Aorta (tissue), 5 donors: ENCODE measurements at regions not wholly inside any gene's neighbourhood (a gene's known extent, or its start where the extent isn't known, plus 50 kb on each side); places are given as distances from the start of the nearest gene placed in this dataset.

Experiments
- ATAC-seq: fragments of 200-7000 bp; cut with Tn5 transposase; one replicate; pipeline ENCODE4 v1.9.1; 2022; ENCODE audit warnings: moderate library complexity; ENCODE audit not compliant: low FRiP score
- DNase-seq, 2 donors: peaks; one replicate each; pipeline ENCODE4 v3.0.0-alpha.2; 2020
- H3K27ac ChIP-seq, 2 donors: one replicate each; pipeline ENCODE4 v1.5.1; 2013; ENCODE audit warnings: low read length in 2 of 2, mild to moderate bottlenecking in 2 of 2, moderate library complexity in 2 of 2, control low read depth in 1 of 2, inconsistent platforms in 1 of 2, low read depth in 1 of 2
- H3K27me3 ChIP-seq, 2 donors: one replicate each; pipeline ENCODE4 v1.6.1; 2013; ENCODE audit warnings: control low read depth in 1 of 2, low read length in 1 of 2, mild to moderate bottlenecking in 1 of 2, moderate library complexity in 1 of 2; ENCODE audit not compliant: insufficient read depth in 2 of 2, control insufficient read depth in 1 of 2
- H3K36me3 ChIP-seq, 2 donors: one replicate each; pipeline ENCODE4 v1.6.1; 2013; ENCODE audit warnings: control low read depth in 1 of 2, low read length in 1 of 2, mild to moderate bottlenecking in 1 of 2; ENCODE audit not compliant: insufficient read depth in 2 of 2, control insufficient read depth in 1 of 2
- H3K4me1 ChIP-seq, 2 donors: one replicate each; pipeline ENCODE4 v1.6.1; 2013; ENCODE audit warnings: low read length in 2 of 2, control low read depth in 1 of 2, mild to moderate bottlenecking in 1 of 2, moderate library complexity in 1 of 2; ENCODE audit not compliant: insufficient read depth in 2 of 2, control insufficient read depth in 1 of 2
- H3K4me3 ChIP-seq, 2 donors: one replicate each; pipeline ENCODE4 v1.5.1; 2013; ENCODE audit warnings: low read length in 2 of 2, control low read depth in 1 of 2, mild to moderate bottlenecking in 1 of 2
- H3K9me3 ChIP-seq: one replicate; pipeline ENCODE4 v1.6.1; 2013; ENCODE audit warnings: mild to moderate bottlenecking, low read length; ENCODE audit not compliant: control insufficient read depth
- WGBS, 2 donors: extraction: QIAGEN DNeasy Blood & Tissue Kit; methylation state at CpG; one replicate each; pipeline ENCODE4 v1.1.7; 2013; 5-methylcytosine and 5-hydroxymethylcytosine counted together
- intact Hi-C, 2 donors: fragments of 100-400 bp; cut with DNase I; formaldehyde crosslinking; loops; one replicate each; pipeline versions ENCODE4 v1.14.2 to v1.15.0; 2022
- donor health status: healthy with polysubstance abuse.
- donor health status: Bipolar disorder and iron deficiency.
- donor health status: DM: no; HTN: no; CAD: no.
- donor health status: DM: no; HTN: no; CAD: no.
- donor health status: DM: yes; HTN: yes; CAD: no.

- H3K4me1 ChIP-seq = no peaks in the 10 kb centered on the region
- H3K9me3 ChIP-seq = peaks cover 3% of the 10 kb centered on the region
- ATAC-seq (no peak), DNase-seq (no peak)
- H3K4me3 ChIP-seq = no peak overlapping the region
- 59 to 63% methylated on average over 7 of the region's 7 CpGs for WGBS, 2 donors
- no peak overlapping the region for H3K27ac ChIP-seq
- intact Hi-C loops = no loop called here
- no peaks in the 10 kb centered on the region for H3K27me3 ChIP-seq
- no peaks in the 10 kb centered on the region for H3K36me3 ChIP-seq
Observed at GRCh38 chr19:29060813-29061364, 152.1 kb downstream of the UQCRFS1 start.

GRCh38 chr19:29056535-29056934 is 156.4 kb downstream of the UQCRFS1 start:
- Histone ChIP-seq H3K4me1 (no peaks in the 10 kb centered on the region), H3K4me3 (no peak overlapping the region), H3K27ac (no peak overlapping the region), H3K27me3 (no peaks in the 10 kb centered on the region), H3K36me3 (no peaks in the 10 kb centered on the region), H3K9me3 (peaks cover 2% of the 10 kb centered on the region)
- intact Hi-C loops = no loop called here
- WGBS, 2 donors = 70% methylated on average over 5 of the region's 5 CpGs
- ATAC-seq (no peak), DNase-seq (no peak)

DNA sequence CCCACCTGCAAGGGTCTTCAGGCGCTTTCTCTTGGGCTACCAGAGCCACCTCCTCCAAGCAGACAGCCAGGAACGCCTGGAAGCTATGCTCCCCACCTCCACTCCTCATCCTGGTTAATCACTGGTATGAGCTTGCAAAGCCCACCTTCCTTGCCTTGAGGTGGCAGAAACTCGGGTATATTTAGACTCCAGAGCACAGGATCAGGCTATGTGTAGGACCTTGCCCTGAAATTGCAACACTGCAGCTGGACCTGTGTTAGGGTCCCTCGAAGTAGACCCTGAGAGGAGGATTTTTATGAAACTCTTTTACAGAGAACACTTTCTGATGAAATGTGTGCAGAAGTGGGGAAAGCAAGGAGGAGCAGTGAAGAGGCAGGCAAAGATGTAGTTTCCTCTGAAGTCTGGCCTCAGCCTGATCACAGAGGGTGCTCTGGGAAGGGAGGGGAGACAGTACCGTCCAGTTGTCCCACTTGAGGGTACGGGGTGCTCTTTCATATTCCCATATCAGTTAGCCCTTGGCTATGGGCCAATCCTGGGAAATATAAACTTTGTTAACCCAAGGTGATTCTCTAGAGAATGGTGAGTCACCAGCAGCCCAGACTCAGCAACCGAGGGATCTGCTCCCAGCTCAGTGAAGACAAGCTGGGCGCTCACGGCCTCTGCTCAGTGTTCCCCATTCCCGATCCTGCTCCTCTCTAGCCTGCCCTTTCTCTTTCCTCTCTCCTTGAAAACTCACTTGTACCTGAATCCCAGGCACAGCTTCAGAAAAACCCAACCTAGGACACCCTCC is 157.9 kb downstream of the UQCRFS1 start:
- ATAC-seq (no peak), DNase-seq (no peak)
- H3K4me3 ChIP-seq = no peak overlapping the region
- 49 to 56% methylated on average over 10 of the region's 10 CpGs for WGBS, 2 donors
- H3K36me3 ChIP-seq = no peaks in the 10 kb centered on the region
- no peaks in the 10 kb centered on the region for H3K4me1 ChIP-seq
- H3K27ac ChIP-seq = no peak overlapping the region
- no peaks in the 10 kb centered on the region for H3K27me3 ChIP-seq
- intact Hi-C loops = no loop called here
- peaks cover 2% of the 10 kb centered on the region for H3K9me3 ChIP-seq

- Histone ChIP-seq H3K9me3 (no peaks in the 10 kb centered on the region), H3K4me3 (no peak overlapping the region), H3K4me1 (no peaks in the 10 kb centered on the region), H3K27ac (no peak overlapping the region), H3K27me3 (no peaks in the 10 kb centered on the region), H3K36me3 (no peaks in the 10 kb centered on the region)
- no peak for DNase-seq
- no peak for ATAC-seq
- intact Hi-C loops = no loop called here
- 68 to 80% methylated on average over 5 of the region's 5 CpGs for WGBS, 2 donors
Observed at GRCh38 chr19:29048873-29049272, 164.1 kb downstream of the UQCRFS1 start.

GRCh38 chr19:29045679-29046254 is 167.2 kb downstream of the UQCRFS1 start:
- ATAC-seq (no peak), DNase-seq (no peak)
- intact Hi-C loops = no loop called here
- Histone ChIP-seq H3K27me3 (no peaks in the 10 kb centered on the region), H3K27ac (no peak overlapping the region), H3K9me3 (no peaks in the 10 kb centered on the region), H3K4me3 (no peak overlapping the region), H3K36me3 (no peaks in the 10 kb centered on the region), H3K4me1 (no peaks in the 10 kb centered on the region)
- 32 to 39% methylated on average over 7 of the region's 7 CpGs for WGBS, 2 donors

GRCh38 chr19:29044037-29044436 is 168.9 kb downstream of the UQCRFS1 start:
- H3K4me3 ChIP-seq = no peak overlapping the region
- H3K27ac ChIP-seq = no peak overlapping the region
- H3K4me1 ChIP-seq = no peaks in the 10 kb centered on the region
- intact Hi-C loops = no loop called here
- 83% methylated on average over 5 of the region's 5 CpGs for WGBS, 2 donors
- DNase-seq (no peak), ATAC-seq (no peak)
- no peaks in the 10 kb centered on the region for H3K27me3 ChIP-seq
- H3K36me3 ChIP-seq = no peaks in the 10 kb centered on the region
- H3K9me3 ChIP-seq = no peaks in the 10 kb centered on the region

DNA sequence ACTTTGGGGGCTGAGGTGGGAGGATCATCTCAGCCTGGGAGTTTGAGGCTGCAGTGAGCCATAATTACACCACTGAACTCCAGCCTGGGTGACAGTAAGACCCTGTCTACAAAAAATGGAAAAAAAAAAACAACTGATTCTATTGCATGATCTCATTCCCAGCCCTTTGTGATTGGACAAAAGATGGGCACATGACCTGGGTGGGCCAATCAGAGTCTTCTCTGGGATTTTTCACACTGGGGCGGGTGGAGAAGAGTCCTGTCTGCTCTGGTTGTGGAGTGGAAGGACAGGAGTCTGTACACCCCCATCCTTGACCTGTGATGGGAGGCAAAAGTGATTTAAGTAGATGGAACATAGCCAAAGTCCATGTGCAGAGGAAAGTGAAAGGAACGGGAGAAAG is 170.5 kb downstream of the UQCRFS1 start:
- H3K4me3 ChIP-seq = no peak overlapping the region
- no peaks in the 10 kb centered on the region for H3K36me3 ChIP-seq
- no peak for ATAC-seq
- intact Hi-C loops = no loop called here
- DNase-seq = no peak
- H3K27ac ChIP-seq = no peak overlapping the region
- 83 to 85% methylated on average over 2 of the region's 2 CpGs for WGBS, 2 donors
- H3K4me1 ChIP-seq = no peaks in the 10 kb centered on the region
- no peaks in the 10 kb centered on the region for H3K9me3 ChIP-seq
- no peaks in the 10 kb centered on the region for H3K27me3 ChIP-seq

GRCh38 chr19:29040951-29041350 is 172.0 kb downstream of the UQCRFS1 start:
- ATAC-seq (no peak), DNase-seq (no peak)
- no peak overlapping the region for H3K4me3 ChIP-seq
- H3K27ac ChIP-seq = no peak overlapping the region
- H3K27me3 ChIP-seq = no peaks in the 10 kb centered on the region
- intact Hi-C loops = no loop called here
- WGBS, 2 donors = 48 to 54% methylated on average over 6 of the region's 6 CpGs
- H3K9me3 ChIP-seq = no peaks in the 10 kb centered on the region
- no peaks in the 10 kb centered on the region for H3K4me1 ChIP-seq
- H3K36me3 ChIP-seq = no peaks in the 10 kb centered on the region

- Histone ChIP-seq H3K27ac (no peak overlapping the region), H3K36me3 (no peaks in the 10 kb centered on the region), H3K4me3 (no peak overlapping the region), H3K4me1 (no peaks in the 10 kb centered on the region), H3K27me3 (no peaks in the 10 kb centered on the region), H3K9me3 (no peaks in the 10 kb centered on the region)
- 39 to 48% methylated on average over 7 of the region's 7 CpGs for WGBS, 2 donors
- intact Hi-C loops = no loop called here
- DNase-seq (no peak), ATAC-seq (peak; percentile 36)
Observed at GRCh38 chr19:29040292-29040691, 172.7 kb downstream of the UQCRFS1 start.
